ENCODE measurements at regions not wholly inside any gene's neighbourhood (a gene's known extent, or its start where the extent isn't known, plus 50 kb on each side); places are given as distances from the start of the nearest gene placed in this dataset.

- Histone ChIP-seq H3K36me3 (ENCODE audit: control insufficient read depth in 2 of 3, insufficient read depth in 3 of 3, low read length in 3 of 3) (no peaks in the 10 kb centered on the region), H3K9ac (ENCODE audit: low read length in 3 of 3) (no peak overlapping the region), H3K4me3 (ENCODE audit: low read length in 3 of 3) (no peak overlapping the region), H3K27ac (ENCODE audit: low read depth in 2 of 2, low read length in 2 of 2) (no peak overlapping the region), H3K27me3 (ENCODE audit: control insufficient read depth, insufficient read depth, low read length) (no peaks in the 10 kb centered on the region), H3K9me3 (ENCODE audit: control insufficient read depth in 2 of 3, insufficient read depth in 1 of 3, low read length in 3 of 3) (no peaks in the 10 kb centered on the region), H3K4me1 (ENCODE audit: control insufficient read depth in 2 of 3, insufficient read depth in 2 of 3, low read depth in 1 of 3, low read length in 3 of 3) (no peaks in the 10 kb centered on the region)
- intact Hi-C loops (cut with DNase I): no loop called here
- TF ChIP-seq CTCF (IDR thresholded peaks at IDR 0.05; ENCODE audit: borderline replicate concordance, extremely low read depth, insufficient read depth): no peak
- FAIRE-seq (no peak), DNase-seq (no peak)
Observed at GRCh38 chr20:8981482-8981881, 87.4 kb upstream of the PLCB4 start.

GRCh38 chr20:8983478-8984345 lies 85.2 kb upstream of the PLCB4 start:
- no peak for TF ChIP-seq CTCF (IDR thresholded peaks at IDR 0.05; ENCODE audit: borderline replicate concordance, extremely low read depth, insufficient read depth)
- no peak for FAIRE-seq
- Histone ChIP-seq H3K4me3 (ENCODE audit: low read length in 3 of 3) (no peak overlapping the region), H3K36me3 (ENCODE audit: control insufficient read depth in 2 of 3, insufficient read depth in 3 of 3, low read length in 3 of 3) (no peaks in the 10 kb centered on the region), H3K9ac (ENCODE audit: low read length in 3 of 3) (no peak overlapping the region), H3K4me1 (ENCODE audit: control insufficient read depth in 2 of 3, insufficient read depth in 2 of 3, low read depth in 1 of 3, low read length in 3 of 3) (no peaks in the 10 kb centered on the region), H3K27me3 (ENCODE audit: control insufficient read depth, insufficient read depth, low read length) (no peaks in the 10 kb centered on the region), H3K27ac (ENCODE audit: low read depth in 2 of 2, low read length in 2 of 2) (no peak overlapping the region), H3K9me3 (ENCODE audit: control insufficient read depth in 2 of 3, insufficient read depth in 1 of 3, low read length in 3 of 3) (no peaks in the 10 kb centered on the region)
- intact Hi-C loops (cut with DNase I): no loop called here
- DNase-seq: peak in 1 of 5 donors; percentile 6

- intact Hi-C loops (cut with DNase I): no loop called here
- H3K27ac ChIP-seq (ENCODE audit: low read depth in 2 of 2, low read length in 2 of 2): no peak overlapping the region
Observed at GRCh38 chr20:8986631-8987030, 82.3 kb upstream of the PLCB4 start.

More at GRCh38 chr20:8986631-8987030, 82.3 kb upstream of the PLCB4 start:
- Histone ChIP-seq H3K27me3 (ENCODE audit: control insufficient read depth, insufficient read depth, low read length) (no peaks in the 10 kb centered on the region), H3K36me3 (ENCODE audit: control insufficient read depth in 2 of 3, insufficient read depth in 3 of 3, low read length in 3 of 3) (no peaks in the 10 kb centered on the region), H3K4me1 (ENCODE audit: control insufficient read depth in 2 of 3, insufficient read depth in 2 of 3, low read depth in 1 of 3, low read length in 3 of 3) (no peaks in the 10 kb centered on the region), H3K4me3 (ENCODE audit: low read length in 3 of 3) (no peak overlapping the region), H3K9ac (ENCODE audit: low read length in 3 of 3) (no peak overlapping the region), H3K9me3 (ENCODE audit: control insufficient read depth in 2 of 3, insufficient read depth in 1 of 3, low read length in 3 of 3) (no peaks in the 10 kb centered on the region)
- TF ChIP-seq CTCF (IDR thresholded peaks at IDR 0.05; ENCODE audit: borderline replicate concordance, extremely low read depth, insufficient read depth): no peak
- FAIRE-seq: no peak
- no peak for DNase-seq

Measured in kidney (tissue), 13 donors.